H9 (cell line): ENCODE measurements at regions not wholly inside any gene's neighbourhood (a gene's known extent, or its start where the extent isn't known, plus 50 kb on each side); places are given as distances from the start of the nearest gene placed in this dataset.

Experiments used
- DNase-seq: peaks from one replicate; pipeline ENCODE4 v3.0.0-alpha.2; 2017
- H2AFZ ChIP-seq: one replicate; pipeline ENCODE4 v1.6.1; 2013; ENCODE audit warnings: mild to moderate bottlenecking, low read length, control low read depth, moderate library complexity
- H2AK5ac ChIP-seq: 2 replicates; pipeline ENCODE4 v1.6.1; 2013; ENCODE audit warnings: low read length, control low read depth, mixed read lengths; ENCODE audit not compliant: insufficient read length
- H2BK120ac ChIP-seq: one replicate; pipeline ENCODE4 v1.6.1; 2013; ENCODE audit warnings: low read depth, mild to moderate bottlenecking, low read length, control low read depth, inconsistent platforms; ENCODE audit not compliant: poor library complexity, severe bottlenecking
- H2BK12ac ChIP-seq: 2 replicates; pipeline ENCODE4 v1.6.1; 2013; ENCODE audit warnings: low read length, control low read depth, mixed read lengths, low read depth; ENCODE audit not compliant: insufficient read length
- H2BK15ac ChIP-seq: 2 replicates; pipeline ENCODE4 v1.6.1; 2013; ENCODE audit warnings: low read depth, low read length, control low read depth
- H2BK20ac ChIP-seq: one replicate; pipeline ENCODE4 v1.6.1; 2013; ENCODE audit warnings: low read depth, mild to moderate bottlenecking, low read length, control low read depth, inconsistent platforms; ENCODE audit not compliant: poor library complexity, severe bottlenecking
- H2BK5ac ChIP-seq: 2 replicates; pipeline ENCODE4 v1.6.1; 2013; ENCODE audit warnings: low read length, control low read depth, mixed read lengths; ENCODE audit not compliant: insufficient read length
- H3K14ac ChIP-seq: 2 replicates; pipeline ENCODE4 v1.6.1; 2013; ENCODE audit warnings: low read length, control low read depth; ENCODE audit not compliant: insufficient read depth
- H3K18ac ChIP-seq: 2 replicates; pipeline ENCODE4 v1.6.1; 2013; ENCODE audit warnings: low read depth, mild to moderate bottlenecking, mixed read lengths, low read length, control low read depth; ENCODE audit not compliant: insufficient read length
- H3K23ac ChIP-seq: 2 replicates; pipeline ENCODE4 v1.6.1; 2013; ENCODE audit warnings: low read length, control low read depth, mixed read lengths, low read depth; ENCODE audit not compliant: insufficient read length
- H3K23me2 ChIP-seq: 2 replicates; pipeline ENCODE4 v1.6.1; 2013; ENCODE audit warnings: low read depth, mild to moderate bottlenecking, mixed read lengths, low read length, control low read depth; ENCODE audit not compliant: insufficient read length, poor library complexity, severe bottlenecking
- H3K27ac ChIP-seq: 2 replicates; pipeline ENCODE4 v1.5.1; 2013; ENCODE audit warnings: low read length, control low read depth, mixed read lengths, low read depth; ENCODE audit not compliant: insufficient read length
- H3K27me3 ChIP-seq: 2 replicates; pipeline ENCODE4 v1.6.1; 2013; ENCODE audit warnings: low read length, control low read depth, inconsistent platforms; ENCODE audit not compliant: insufficient read depth
- H3K4ac ChIP-seq: 2 replicates; pipeline ENCODE4 v1.6.1; 2013; ENCODE audit warnings: low read depth, mild to moderate bottlenecking, control low read depth, inconsistent platforms, low read length, moderate library complexity
- H3K4me1 ChIP-seq: 2 replicates; pipeline ENCODE4 v1.6.1; 2013; ENCODE audit warnings: low read length, control low read depth, inconsistent platforms; ENCODE audit not compliant: insufficient read depth
- H3K4me2 ChIP-seq: 2 replicates; pipeline ENCODE4 v1.6.1; 2013; ENCODE audit warnings: low read length, control low read depth, mixed read lengths; ENCODE audit not compliant: insufficient read length, insufficient read depth
- H3K56ac ChIP-seq: 2 replicates; pipeline ENCODE4 v1.6.1; 2013; ENCODE audit warnings: low read depth, mild to moderate bottlenecking, mixed read lengths, low read length, control low read depth; ENCODE audit not compliant: insufficient read length
- H3K79me1 ChIP-seq: 2 replicates; pipeline ENCODE4 v1.6.1; 2013; ENCODE audit warnings: low read depth, mild to moderate bottlenecking, moderate library complexity, low read length, control low read depth, inconsistent platforms; ENCODE audit not compliant: insufficient read depth, poor library complexity, severe bottlenecking
- H3K79me2 ChIP-seq: 2 replicates; pipeline ENCODE4 v1.6.1; 2013; ENCODE audit warnings: low read length, control low read depth, inconsistent platforms; ENCODE audit not compliant: insufficient read depth
- H3K9ac ChIP-seq: 2 replicates; pipeline ENCODE4 v1.6.1; 2013; ENCODE audit warnings: low read length, control low read depth, mixed read lengths; ENCODE audit not compliant: insufficient read length; ENCODE audit errors: extremely low read depth
- H3K9me3 ChIP-seq: one replicate; pipeline ENCODE4 v1.6.1; 2013; ENCODE audit warnings: low read depth, low read length, inconsistent platforms; ENCODE audit not compliant: control insufficient read depth
- H3T11ph ChIP-seq: one replicate; pipeline ENCODE4 v1.6.1; 2013; ENCODE audit warnings: mild to moderate bottlenecking, low read length, control low read depth, inconsistent platforms
- H4K20me1 ChIP-seq: one replicate; pipeline ENCODE4 v1.6.1; 2013; ENCODE audit not compliant: control insufficient read depth, insufficient read length, insufficient read depth
- H4K5ac ChIP-seq: 2 replicates; pipeline ENCODE4 v1.6.1; 2013; ENCODE audit warnings: low read depth, mild to moderate bottlenecking, mixed read lengths, low read length, control low read depth; ENCODE audit not compliant: insufficient read length
- H4K8ac ChIP-seq: replicated peaks from 2 replicates; pipeline ENCODE4 v1.6.1; 2013; ENCODE audit warnings: low read length, control low read depth, mixed read lengths, low read depth; ENCODE audit not compliant: insufficient read length
- H4K91ac ChIP-seq: 2 replicates; pipeline ENCODE4 v1.6.1; 2013; ENCODE audit warnings: low read depth, mild to moderate bottlenecking, moderate library complexity, mixed read lengths, low read length, control low read depth; ENCODE audit not compliant: insufficient read length
- H3K27ac Mint-ChIP-seq, 3 experiments: 2 replicates in 2 of 3; 3 replicates in 1 of 3; pipeline ENCODE4 v1.8.0; 2020 to 2021; ENCODE audit warnings: mixed read lengths in 3 of 3, mild to moderate bottlenecking in 1 of 3, moderate library complexity in 1 of 3
- H3K27me3 Mint-ChIP-seq: 2 replicates; pipeline ENCODE4 v1.8.0; 2021; ENCODE audit warnings: low read depth, mild to moderate bottlenecking, moderate library complexity, mixed read lengths
- H3K36me3 Mint-ChIP-seq, 3 experiments: 2 replicates in 2 of 3; 3 replicates in 1 of 3; pipeline ENCODE4 v1.8.0; 2020 to 2021; ENCODE audit warnings: low read depth in 3 of 3, mixed read lengths in 3 of 3; ENCODE audit not compliant: insufficient read depth in 1 of 3
- H3K4me1 Mint-ChIP-seq, 2 experiments: 2 replicates each; pipeline ENCODE4 v1.8.0; 2020; ENCODE audit warnings: mixed read lengths in 2 of 2
- H3K4me3 Mint-ChIP-seq, 2 experiments: 2 replicates in 1 of 2; 3 replicates in 1 of 2; pipeline ENCODE4 v1.8.0; 2020 to 2021; ENCODE audit warnings: mild to moderate bottlenecking in 2 of 2, mixed read lengths in 2 of 2, moderate library complexity in 1 of 2
- H3K9me3 Mint-ChIP-seq, 2 experiments: 2 replicates in 1 of 2; 3 replicates in 1 of 2; pipeline ENCODE4 v1.8.0; 2020; ENCODE audit warnings: mild to moderate bottlenecking in 2 of 2, mixed read lengths in 2 of 2, moderate library complexity in 1 of 2
- WGBS: extraction: QIAGEN DNeasy Blood & Tissue Kit; methylation state at CpG from one replicate; pipeline ENCODE4 v1.1.7; 2013; ENCODE audit warnings: missing lambda C conversion rate, low lambda C conversion rate, mixed read lengths; ENCODE audit not compliant: insufficient read length; ENCODE audit errors: extremely low coverage; 5-methylcytosine and 5-hydroxymethylcytosine counted together
- TF ChIP-seq, protein P1 (sequence below): fragments of 200-600 bp; sonication (generic); conservative IDR thresholded peaks from 3 replicates; pipeline ENCODE4 v1.8.0; 2021; ENCODE audit warnings: antibody characterized with exemption, mild to moderate bottlenecking

DNA sequence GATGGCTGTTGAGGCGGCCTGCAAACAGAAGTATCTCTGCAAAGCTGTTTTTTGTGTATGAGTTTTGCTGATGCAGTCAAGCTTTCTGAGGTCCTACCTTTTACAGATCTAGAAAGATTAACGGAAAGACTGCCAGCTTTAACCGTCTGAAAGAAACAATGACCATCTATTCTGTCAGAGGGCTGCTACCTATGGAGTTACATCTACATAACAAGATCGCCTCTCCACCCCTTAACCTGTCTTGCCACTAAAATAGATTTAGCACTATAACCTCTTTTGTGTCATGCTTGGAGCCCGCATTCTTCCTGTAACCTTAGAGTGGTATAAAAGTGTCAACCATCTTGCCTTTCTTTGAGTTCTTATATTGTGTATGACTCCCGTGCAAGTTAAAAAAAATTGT, 291.2 kb downstream of the POM121L12 start:
- peak overlapping the region; percentile 50 to 95 (median 94); a peak in 6 of 7 replicates for H3K27ac Mint-ChIP-seq
- H3K9me3 Mint-ChIP-seq, result peaks cover 15 to 28% of the 10 kb centered on the region in 2 experiments

More for the DNA sequence above, 291.2 kb downstream of the POM121L12 start:
- Histone ChIP-seq H4K8ac (no peak overlapping the region), H3K4ac (no peak overlapping the region), H3K79me1 (no peaks in the 10 kb centered on the region), H3K56ac (no peak overlapping the region), H3K27me3 (no peaks in the 10 kb centered on the region), H3K27ac (no peak overlapping the region), H2BK120ac (no peak overlapping the region), H2BK15ac (no peak overlapping the region), H2BK20ac (no peak overlapping the region), H3K14ac (no peak overlapping the region), H3K4me2 (no peak overlapping the region), H3K23me2 (no peaks in the 10 kb centered on the region), H4K5ac (no peak overlapping the region), H3T11ph (no peak overlapping the region), H2AFZ (no peak overlapping the region), H2BK5ac (no peak overlapping the region), H3K79me2 (no peaks in the 10 kb centered on the region), H2BK12ac (no peak overlapping the region), H2AK5ac (no peak overlapping the region), H4K20me1 (no peaks in the 10 kb centered on the region), H3K4me1 (no peaks in the 10 kb centered on the region), H3K9me3 (no peaks in the 10 kb centered on the region), H3K23ac (no peak overlapping the region), H3K9ac (no peak overlapping the region), H4K91ac (no peak overlapping the region), H3K18ac (no peak overlapping the region)
- TF ChIP-seq, protein P1, sequence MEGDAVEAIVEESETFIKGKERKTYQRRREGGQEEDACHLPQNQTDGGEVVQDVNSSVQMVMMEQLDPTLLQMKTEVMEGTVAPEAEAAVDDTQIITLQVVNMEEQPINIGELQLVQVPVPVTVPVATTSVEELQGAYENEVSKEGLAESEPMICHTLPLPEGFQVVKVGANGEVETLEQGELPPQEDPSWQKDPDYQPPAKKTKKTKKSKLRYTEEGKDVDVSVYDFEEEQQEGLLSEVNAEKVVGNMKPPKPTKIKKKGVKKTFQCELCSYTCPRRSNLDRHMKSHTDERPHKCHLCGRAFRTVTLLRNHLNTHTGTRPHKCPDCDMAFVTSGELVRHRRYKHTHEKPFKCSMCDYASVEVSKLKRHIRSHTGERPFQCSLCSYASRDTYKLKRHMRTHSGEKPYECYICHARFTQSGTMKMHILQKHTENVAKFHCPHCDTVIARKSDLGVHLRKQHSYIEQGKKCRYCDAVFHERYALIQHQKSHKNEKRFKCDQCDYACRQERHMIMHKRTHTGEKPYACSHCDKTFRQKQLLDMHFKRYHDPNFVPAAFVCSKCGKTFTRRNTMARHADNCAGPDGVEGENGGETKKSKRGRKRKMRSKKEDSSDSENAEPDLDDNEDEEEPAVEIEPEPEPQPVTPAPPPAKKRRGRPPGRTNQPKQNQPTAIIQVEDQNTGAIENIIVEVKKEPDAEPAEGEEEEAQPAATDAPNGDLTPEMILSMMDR, result no peak
- Mint-ChIP-seq H3K36me3 (peaks cover 15 to 43% (median 18%) of the 10 kb centered on the region in 3 experiments), H3K4me1 (peaks cover 15 to 16% of the 10 kb centered on the region in 2 experiments), H3K4me3 (peak overlapping the region in 1 of 2 experiments; percentile 2; a peak in 1 of 5 replicates), H3K27me3 (no peaks in the 10 kb centered on the region)
- DNase-seq, result peak; percentile 47
- no CpG with 5 or more reads among the region's 6 CpGs for WGBS
